GM12878 (cell line): ENCODE measurements at regions not wholly inside any gene's neighbourhood (a gene's known extent, or its start where the extent isn't known, plus 50 kb on each side); places are given as distances from the start of the nearest gene placed in this dataset.

ENCODE experiments used
- ATAC-seq: fragments of 200-7000 bp; cut with Tn5 transposase; 3 replicates; pipeline ENCODE4 v1.9.1; 2020; ENCODE audit warnings: mild to moderate bottlenecking, moderate library complexity
- BruUV-seq: library from RNA; stranded (reverse); fragments of 400-500 nt; replicated peaks from 2 replicates; lab custom pipeline; 2021; lab: Mats Ljungman, UMichigan
- CTCF ChIA-PET: fragments of 300-600 bp; sonication (Branson Sonifier 250); formaldehyde crosslinking; extraction: SDS; loops from one replicate; lab custom pipeline; 2021; ENCODE audit warnings: inconsistent platforms; lab: Yijun Ruan, JAX
- POLR2A ChIA-PET: fragments of 350-600 bp; formaldehyde crosslinking; extraction: SDS; loops from one replicate; lab custom pipeline; 2021; ENCODE audit warnings: inconsistent platforms; lab: Charles Lee
- RAD21 ChIA-PET: fragments of 300-600 bp; sonication (Branson Sonifier 250); formaldehyde crosslinking; loops from one replicate; lab custom pipeline; 2023; ENCODE audit warnings: antibody characterized with exemption; ENCODE audit not compliant: unreplicated experiment; lab: Charles Lee
- SMC1A ChIA-PET: fragments of 300-600 bp; sonication (Branson Sonifier 250); formaldehyde crosslinking; loops from one replicate; lab custom pipeline; 2023; ENCODE audit not compliant: unreplicated experiment, uncharacterized antibody; lab: Charles Lee
- DNase-seq: peaks from one replicate; pipeline ENCODE4 v3.0.0-alpha.2; 2011; ENCODE audit warnings: low read depth, low spot score
- FAIRE-seq: peaks from 3 replicates; lab custom pipeline; 2011; peaks lifted over from hg19 to GRCh38; lab: Jason Lieb, UNC
- H2AFZ ChIP-seq: 2 replicates; pipeline ENCODE4 v1.6.0; 2011; ENCODE audit warnings: low read depth, low read length, control low read depth; ENCODE audit not compliant: control insufficient read depth
- H3K27ac ChIP-seq: 2 replicates; pipeline ENCODE4 v1.5.1; 2011; ENCODE audit warnings: control low read depth; ENCODE audit not compliant: control insufficient read depth, insufficient read depth
- H3K27me3 ChIP-seq, 2 experiments: replicated peaks in 1 of 2; 2 replicates each; pipeline versions ENCODE4 v1.6.0 to v1.6.1; 2011; ENCODE audit warnings: low read length in 1 of 2; ENCODE audit not compliant: control insufficient read depth in 2 of 2, insufficient read depth in 2 of 2
- H3K36me3 ChIP-seq, 2 experiments: 2 replicates each; pipeline ENCODE4 v1.5.1; 2011; ENCODE audit warnings: low read length in 1 of 2; ENCODE audit not compliant: control insufficient read depth in 2 of 2, insufficient read depth in 2 of 2
- H3K4me1 ChIP-seq: 2 replicates; pipeline ENCODE4 v1.6.1; 2011; ENCODE audit warnings: mild to moderate bottlenecking, low read length, moderate library complexity, mixed read lengths; ENCODE audit not compliant: control insufficient read depth, insufficient read depth
- H3K4me2 ChIP-seq: 2 replicates; pipeline ENCODE4 v1.6.0; 2011; ENCODE audit warnings: control low read depth; ENCODE audit not compliant: control insufficient read depth, insufficient read depth
- H3K4me3 ChIP-seq: fragments of 200-600 bp; sonication (generic); 2 replicates; pipeline ENCODE4 v1.5.1; 2016
- H3K79me2 ChIP-seq: 2 replicates; pipeline ENCODE4 v1.6.0; 2011; ENCODE audit warnings: low read length; ENCODE audit not compliant: control insufficient read depth, insufficient read depth
- H3K9ac ChIP-seq: 2 replicates; pipeline ENCODE4 v1.8.0; 2011; ENCODE audit warnings: low read length, control low read depth, mixed read lengths; ENCODE audit not compliant: control insufficient read depth, insufficient read depth
- H3K9me3 ChIP-seq: replicated peaks from 3 replicates; pipeline ENCODE4 v1.5.1; 2011; ENCODE audit warnings: mild to moderate bottlenecking, low read length; ENCODE audit not compliant: control insufficient read depth, insufficient read depth
- H4K20me1 ChIP-seq: 2 replicates; pipeline ENCODE4 v1.6.0; 2011; ENCODE audit not compliant: control insufficient read depth, insufficient read depth
- CREB1 ChIP-seq: IDR thresholded peaks from 2 replicates; pipeline ENCODE4 v1.6.1; 2012; ENCODE audit warnings: low read depth, mild to moderate bottlenecking, inconsistent platforms
- EZH2 ChIP-seq: IDR thresholded peaks from 2 replicates; pipeline ENCODE4 v1.6.1; 2012; ENCODE audit warnings: low read depth, mild to moderate bottlenecking, control low read depth, inconsistent platforms, low read length, borderline replicate concordance; ENCODE audit not compliant: control insufficient read depth
- IKZF1 ChIP-seq: fragments of 450-650 bp; conservative IDR thresholded peaks from 2 replicates; pipeline ENCODE4 v1.6.1; 2017; ENCODE audit warnings: antibody characterized with exemption, mild to moderate bottlenecking
- MYB ChIP-seq: fragments of 150-350 bp; IDR thresholded peaks from 2 replicates; pipeline ENCODE4 v1.6.1; 2014; ENCODE audit warnings: mild to moderate bottlenecking, low read depth, low read length, borderline replicate concordance
- NR2C1 ChIP-seq: fragments of 450-650 bp; IDR thresholded peaks from 2 replicates; pipeline ENCODE4 v1.6.1; 2017; ENCODE audit warnings: antibody characterized with exemption, mild to moderate bottlenecking, moderate library complexity
- SMARCA5 ChIP-seq: fragments of 450-650 bp; IDR thresholded peaks from 2 replicates; pipeline ENCODE4 v1.6.1; 2017; ENCODE audit warnings: mild to moderate bottlenecking
- SMC3 ChIP-seq: IDR thresholded peaks from 2 replicates; pipeline ENCODE4 v1.6.1; 2011; ENCODE audit warnings: low read length, improper control_type of control experiment, borderline replicate concordance
- WGBS: methylation state at CpG from one replicate; pipeline ENCODE4 v1.1.6; 2016; ENCODE audit warnings: low lambda C conversion rate; ENCODE audit not compliant: insufficient replicate concordance, insufficient coverage; ENCODE audit errors: missing lambda C conversion rate; 5-methylcytosine and 5-hydroxymethylcytosine counted together
- in situ Hi-C: fragments of 300-500 bp; cut with MboI; formaldehyde crosslinking; loops from 9 replicates; pipeline ENCODE4 v1.14.3; 2018; ENCODE audit warnings: mixed read lengths
- intact Hi-C: fragments of 100-400 bp; cut with micrococcal nuclease; formaldehyde crosslinking; loops from one replicate; pipeline ENCODE4 v1.14.2; 2022; ENCODE audit not compliant: unreplicated experiment
- TF ChIP-seq, protein P1 (sequence below): fragments of 150-350 bp; IDR thresholded peaks from 2 replicates; pipeline ENCODE4 v1.6.1; 2016; ENCODE audit warnings: low read depth, low read length

DNA sequence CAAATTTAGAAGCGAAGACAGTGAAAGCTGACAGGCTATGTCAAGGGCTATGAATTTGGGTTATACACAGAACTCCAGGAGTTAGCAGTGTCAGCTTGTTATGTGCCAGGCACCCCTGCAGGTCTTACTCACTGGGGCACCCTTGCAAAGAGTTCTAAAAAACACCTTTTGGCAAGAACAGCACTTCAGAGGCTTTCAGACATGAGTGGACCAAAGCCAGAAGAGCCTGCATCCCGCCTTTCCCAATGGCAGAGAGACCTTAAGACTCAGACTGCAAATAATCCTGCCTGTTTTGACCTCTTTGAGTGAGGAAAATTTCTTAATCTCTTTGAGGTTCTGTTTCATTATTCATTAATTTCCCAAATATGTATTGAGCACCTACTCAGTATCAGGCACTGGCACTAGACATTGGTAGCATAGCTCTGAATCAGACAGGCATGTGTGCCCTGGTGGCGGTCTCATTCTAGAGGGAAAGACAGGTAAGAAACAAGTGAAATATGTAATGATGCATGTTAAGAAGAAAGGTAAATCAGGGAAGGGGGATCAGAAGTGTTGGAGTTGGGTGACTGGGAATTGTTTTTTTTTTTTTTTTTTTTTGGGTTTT lies 280.0 kb downstream of the KBTBD8 start:
- WGBS = 33% methylated on average over 3 of the region's 3 CpGs
- ChIA-PET SMC1A (interaction anchor here (0.5 to 1.4 kb wide), 2 partner anchors 14 to 508 kb away, joined by 3 to 4 read pairs; no protein-coding TSS in a partner anchor), RAD21 (no interaction called here), POLR2A (no interaction called here), CTCF (no interaction called here)
- Histone ChIP-seq H3K27ac (no peak overlapping the region), H4K20me1 (no peaks in the 10 kb centered on the region), H3K36me3 (no peaks in the 10 kb centered on the region), H3K9me3 (no peaks in the 10 kb centered on the region), H3K79me2 (no peaks in the 10 kb centered on the region), H3K9ac (no peak overlapping the region), H3K4me1 (no peaks in the 10 kb centered on the region), H2AFZ (no peak overlapping the region), H3K4me2 (no peak overlapping the region), H3K4me3 (no peak overlapping the region), H3K27me3 (no peaks in the 10 kb centered on the region)
- in situ Hi-C loops = no loop called here
- no peak for DNase-seq
- no TSS peak for BruUV-seq
- intact Hi-C loops = no loop called here
- TF ChIP-seq EZH2 (no peak), MYB (no peak), NR2C1 (no peak), SMARCA5 (no peak), IKZF1 (no peak), SMC3 (no peak), CREB1 (no peak)
- TF ChIP-seq, protein P1, sequence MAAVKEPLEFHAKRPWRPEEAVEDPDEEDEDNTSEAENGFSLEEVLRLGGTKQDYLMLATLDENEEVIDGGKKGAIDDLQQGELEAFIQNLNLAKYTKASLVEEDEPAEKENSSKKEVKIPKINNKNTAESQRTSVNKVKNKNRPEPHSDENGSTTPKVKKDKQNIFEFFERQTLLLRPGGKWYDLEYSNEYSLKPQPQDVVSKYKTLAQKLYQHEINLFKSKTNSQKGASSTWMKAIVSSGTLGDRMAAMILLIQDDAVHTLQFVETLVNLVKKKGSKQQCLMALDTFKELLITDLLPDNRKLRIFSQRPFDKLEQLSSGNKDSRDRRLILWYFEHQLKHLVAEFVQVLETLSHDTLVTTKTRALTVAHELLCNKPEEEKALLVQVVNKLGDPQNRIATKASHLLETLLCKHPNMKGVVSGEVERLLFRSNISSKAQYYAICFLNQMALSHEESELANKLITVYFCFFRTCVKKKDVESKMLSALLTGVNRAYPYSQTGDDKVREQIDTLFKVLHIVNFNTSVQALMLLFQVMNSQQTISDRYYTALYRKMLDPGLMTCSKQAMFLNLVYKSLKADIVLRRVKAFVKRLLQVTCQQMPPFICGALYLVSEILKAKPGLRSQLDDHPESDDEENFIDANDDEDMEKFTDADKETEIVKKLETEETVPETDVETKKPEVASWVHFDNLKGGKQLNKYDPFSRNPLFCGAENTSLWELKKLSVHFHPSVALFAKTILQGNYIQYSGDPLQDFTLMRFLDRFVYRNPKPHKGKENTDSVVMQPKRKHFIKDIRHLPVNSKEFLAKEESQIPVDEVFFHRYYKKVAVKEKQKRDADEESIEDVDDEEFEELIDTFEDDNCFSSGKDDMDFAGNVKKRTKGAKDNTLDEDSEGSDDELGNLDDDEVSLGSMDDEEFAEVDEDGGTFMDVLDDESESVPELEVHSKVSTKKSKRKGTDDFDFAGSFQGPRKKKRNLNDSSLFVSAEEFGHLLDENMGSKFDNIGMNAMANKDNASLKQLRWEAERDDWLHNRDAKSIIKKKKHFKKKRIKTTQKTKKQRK = no peak
- FAIRE-seq = no peak
- no peak for ATAC-seq
